ENCODE measurements at regions not wholly inside any gene's neighbourhood (a gene's known extent, or its start where the extent isn't known, plus 50 kb on each side); places are given as distances from the start of the nearest gene placed in this dataset.
"Not testable (repeated sequence)": the region's sequence is repeated elsewhere in the genome, so short reads cannot be mapped to it uniquely, and the experiment has no call there.

GRCh38 chr7:153110606-153111005 is 351.1 kb downstream of the ACTR3B start:
- no peak for ATAC-seq
- no peak for TF ChIP-seq CSDC2 (CRISPR knock-in tag; IDR thresholded peaks at IDR 0.05)
- TF ChIP-seq, protein P1, sequence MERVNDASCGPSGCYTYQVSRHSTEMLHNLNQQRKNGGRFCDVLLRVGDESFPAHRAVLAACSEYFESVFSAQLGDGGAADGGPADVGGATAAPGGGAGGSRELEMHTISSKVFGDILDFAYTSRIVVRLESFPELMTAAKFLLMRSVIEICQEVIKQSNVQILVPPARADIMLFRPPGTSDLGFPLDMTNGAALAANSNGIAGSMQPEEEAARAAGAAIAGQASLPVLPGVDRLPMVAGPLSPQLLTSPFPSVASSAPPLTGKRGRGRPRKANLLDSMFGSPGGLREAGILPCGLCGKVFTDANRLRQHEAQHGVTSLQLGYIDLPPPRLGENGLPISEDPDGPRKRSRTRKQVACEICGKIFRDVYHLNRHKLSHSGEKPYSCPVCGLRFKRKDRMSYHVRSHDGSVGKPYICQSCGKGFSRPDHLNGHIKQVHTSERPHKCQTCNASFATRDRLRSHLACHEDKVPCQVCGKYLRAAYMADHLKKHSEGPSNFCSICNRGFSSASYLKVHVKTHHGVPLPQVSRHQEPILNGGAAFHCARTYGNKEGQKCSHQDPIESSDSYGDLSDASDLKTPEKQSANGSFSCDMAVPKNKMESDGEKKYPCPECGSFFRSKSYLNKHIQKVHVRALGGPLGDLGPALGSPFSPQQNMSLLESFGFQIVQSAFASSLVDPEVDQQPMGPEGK (CRISPR knock-in tag; IDR thresholded peaks at IDR 0.05; ENCODE audit: borderline replicate concordance): no peak
- no peak for TF ChIP-seq ISL1 (CRISPR knock-in tag; IDR thresholded peaks at IDR 0.05)
- TF ChIP-seq, protein P2, sequence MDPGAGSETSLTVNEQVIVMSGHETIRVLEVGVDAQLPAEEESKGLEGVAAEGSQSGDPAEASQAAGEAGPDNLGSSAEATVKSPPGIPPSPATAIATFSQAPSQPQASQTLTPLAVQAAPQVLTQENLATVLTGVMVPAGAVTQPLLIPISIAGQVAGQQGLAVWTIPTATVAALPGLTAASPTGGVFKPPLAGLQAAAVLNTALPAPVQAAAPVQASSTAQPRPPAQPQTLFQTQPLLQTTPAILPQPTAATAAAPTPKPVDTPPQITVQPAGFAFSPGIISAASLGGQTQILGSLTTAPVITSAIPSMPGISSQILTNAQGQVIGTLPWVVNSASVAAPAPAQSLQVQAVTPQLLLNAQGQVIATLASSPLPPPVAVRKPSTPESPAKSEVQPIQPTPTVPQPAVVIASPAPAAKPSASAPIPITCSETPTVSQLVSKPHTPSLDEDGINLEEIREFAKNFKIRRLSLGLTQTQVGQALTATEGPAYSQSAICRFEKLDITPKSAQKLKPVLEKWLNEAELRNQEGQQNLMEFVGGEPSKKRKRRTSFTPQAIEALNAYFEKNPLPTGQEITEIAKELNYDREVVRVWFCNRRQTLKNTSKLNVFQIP (CRISPR knock-in tag; IDR thresholded peaks at IDR 0.05; ENCODE audit: borderline replicate concordance, low read depth): no peak
- TF ChIP-seq ZNF70 (CRISPR knock-in tag; IDR thresholded peaks at IDR 0.05): no peak
- TF ChIP-seq GLIS3 (CRISPR knock-in tag; IDR thresholded peaks at IDR 0.05): no peak
- no peak for TF ChIP-seq RARB (CRISPR knock-in tag; IDR thresholded peaks at IDR 0.05)
- no peak for TF ChIP-seq ZC3H10 (CRISPR knock-in tag; IDR thresholded peaks at IDR 0.05)
- TF ChIP-seq OSR1 (CRISPR knock-in tag; IDR thresholded peaks at IDR 0.05): no peak
- no peak for TF ChIP-seq ZNF565 (CRISPR knock-in tag; conservative IDR thresholded peaks at IDR 0.05; ENCODE audit: low read depth)
- no peak for TF ChIP-seq CSRNP3 (CRISPR knock-in tag; IDR thresholded peaks at IDR 0.05)
- no peak for TF ChIP-seq CREB5 (CRISPR knock-in tag; IDR thresholded peaks at IDR 0.05; ENCODE audit: low read depth)
- no peak for TF ChIP-seq TSHZ2 (CRISPR knock-in tag; IDR thresholded peaks at IDR 0.05)
- TF ChIP-seq TOX (CRISPR knock-in tag; IDR thresholded peaks at IDR 0.05; ENCODE audit: borderline replicate concordance): no peak
- TF ChIP-seq ZFP3 (CRISPR knock-in tag; IDR thresholded peaks at IDR 0.05): no peak
- TF ChIP-seq BACH2 (CRISPR knock-in tag; IDR thresholded peaks at IDR 0.05; ENCODE audit: borderline replicate concordance): no peak
- no peak for TF ChIP-seq ZNF8 (CRISPR knock-in tag; IDR thresholded peaks at IDR 0.05)
- TF ChIP-seq SNAI2 (CRISPR knock-in tag; IDR thresholded peaks at IDR 0.05): no peak
- TF ChIP-seq ESRRG (CRISPR knock-in tag; IDR thresholded peaks at IDR 0.05): no peak

DNA sequence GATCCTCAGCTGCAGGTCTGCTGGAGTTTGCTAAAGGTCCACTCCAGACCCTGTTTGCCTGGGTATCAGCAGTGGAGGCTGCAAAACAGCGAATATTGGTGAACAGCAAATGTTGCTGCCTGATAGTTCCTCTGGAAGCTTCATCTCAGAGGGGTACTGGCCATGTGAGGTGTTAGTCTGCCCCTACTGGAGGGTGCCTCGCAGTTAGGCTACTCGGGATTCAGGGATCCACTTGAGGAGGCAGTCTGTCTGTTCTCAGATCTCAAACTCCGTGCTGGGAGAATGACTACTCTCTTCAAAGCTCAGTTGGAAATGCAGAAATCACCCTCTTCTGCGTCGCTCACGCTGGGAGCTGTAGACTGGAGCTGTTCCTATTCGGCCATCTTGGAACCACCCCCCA is 362.7 kb downstream of the ACTR3B start:
- ATAC-seq: not testable (repeated sequence)

GRCh38 chr7:153130052-153130451 is 370.5 kb downstream of the ACTR3B start:
- no peak for ATAC-seq
- TF ChIP-seq BACH2 (CRISPR knock-in tag; IDR thresholded peaks at IDR 0.05; ENCODE audit: borderline replicate concordance) (no peak), CREB5 (CRISPR knock-in tag; IDR thresholded peaks at IDR 0.05; ENCODE audit: low read depth) (no peak), ZNF565 (CRISPR knock-in tag; conservative IDR thresholded peaks at IDR 0.05; ENCODE audit: low read depth) (no peak), TOX (CRISPR knock-in tag; IDR thresholded peaks at IDR 0.05; ENCODE audit: borderline replicate concordance) (no peak), TSHZ2 (CRISPR knock-in tag; IDR thresholded peaks at IDR 0.05) (no peak), ARNTL (CRISPR knock-in tag; IDR thresholded peaks at IDR 0.05; ENCODE audit: borderline replicate concordance, low read depth) (no peak), CSDC2 (CRISPR knock-in tag; IDR thresholded peaks at IDR 0.05) (no peak), TCF4 (CRISPR knock-in tag; IDR thresholded peaks at IDR 0.05; ENCODE audit: borderline replicate concordance) (no peak), ESRRG (CRISPR knock-in tag; IDR thresholded peaks at IDR 0.05) (no peak), OSR1 (CRISPR knock-in tag; IDR thresholded peaks at IDR 0.05) (no peak), ZFP3 (CRISPR knock-in tag; IDR thresholded peaks at IDR 0.05) (no peak), SNAI2 (CRISPR knock-in tag; IDR thresholded peaks at IDR 0.05) (no peak), RARB (CRISPR knock-in tag; IDR thresholded peaks at IDR 0.05) (no peak)
- TF ChIP-seq, protein P2 (CRISPR knock-in tag; IDR thresholded peaks at IDR 0.05; ENCODE audit: borderline replicate concordance, low read depth): no peak

Data from SK-N-SH treated with all-trans-retinoic acid at 6 μM for 48 hours (cell line).